ENCODE measurements at regions not wholly inside any gene's neighbourhood (a gene's known extent, or its start where the extent isn't known, plus 50 kb on each side); places are given as distances from the start of the nearest gene placed in this dataset.

DNA sequence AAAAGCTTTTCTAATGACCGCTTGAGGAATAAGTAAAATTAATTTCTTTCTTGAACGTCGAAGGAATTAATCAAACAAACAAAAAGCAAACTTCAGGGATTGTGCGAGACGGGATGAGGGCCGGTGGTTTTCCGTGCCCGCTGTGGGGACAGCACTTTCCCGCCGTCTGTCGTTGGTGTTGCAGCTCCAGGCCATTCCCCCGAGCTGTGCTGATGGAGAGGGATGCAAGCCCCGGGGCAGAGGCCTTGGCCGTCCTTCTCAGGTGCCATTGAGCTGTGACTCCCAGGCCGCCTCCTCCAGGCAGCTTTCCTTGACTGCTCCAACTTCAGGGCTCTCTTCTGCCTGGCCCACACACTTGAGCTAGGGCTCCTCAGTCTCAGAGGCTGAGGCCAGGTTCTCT lies 109.0 kb upstream of the C14orf180 start:
- TF ChIP-seq, protein P1, sequence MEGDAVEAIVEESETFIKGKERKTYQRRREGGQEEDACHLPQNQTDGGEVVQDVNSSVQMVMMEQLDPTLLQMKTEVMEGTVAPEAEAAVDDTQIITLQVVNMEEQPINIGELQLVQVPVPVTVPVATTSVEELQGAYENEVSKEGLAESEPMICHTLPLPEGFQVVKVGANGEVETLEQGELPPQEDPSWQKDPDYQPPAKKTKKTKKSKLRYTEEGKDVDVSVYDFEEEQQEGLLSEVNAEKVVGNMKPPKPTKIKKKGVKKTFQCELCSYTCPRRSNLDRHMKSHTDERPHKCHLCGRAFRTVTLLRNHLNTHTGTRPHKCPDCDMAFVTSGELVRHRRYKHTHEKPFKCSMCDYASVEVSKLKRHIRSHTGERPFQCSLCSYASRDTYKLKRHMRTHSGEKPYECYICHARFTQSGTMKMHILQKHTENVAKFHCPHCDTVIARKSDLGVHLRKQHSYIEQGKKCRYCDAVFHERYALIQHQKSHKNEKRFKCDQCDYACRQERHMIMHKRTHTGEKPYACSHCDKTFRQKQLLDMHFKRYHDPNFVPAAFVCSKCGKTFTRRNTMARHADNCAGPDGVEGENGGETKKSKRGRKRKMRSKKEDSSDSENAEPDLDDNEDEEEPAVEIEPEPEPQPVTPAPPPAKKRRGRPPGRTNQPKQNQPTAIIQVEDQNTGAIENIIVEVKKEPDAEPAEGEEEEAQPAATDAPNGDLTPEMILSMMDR (IDR thresholded peaks at IDR 0.05) = no peak
- no peak for TF ChIP-seq POLR2A (IDR thresholded peaks at IDR 0.05)
